ENCODE measurements at regions not wholly inside any gene's neighbourhood (a gene's known extent, or its start where the extent isn't known, plus 50 kb on each side); places are given as distances from the start of the nearest gene placed in this dataset.

- Histone ChIP-seq H3K9me3 (ENCODE audit: control insufficient read depth, low read depth, low read length) (no peaks in the 10 kb centered on the region), H3K36me3 (ENCODE audit: control insufficient read depth, insufficient read depth, low read length) (no peaks in the 10 kb centered on the region), H3K4me1 (ENCODE audit: control insufficient read depth, insufficient read depth, low read length) (no peaks in the 10 kb centered on the region), H3K27ac (ENCODE audit: low read length) (no peak overlapping the region), H3K4me3 (ENCODE audit: low read length) (no peak overlapping the region), H3K27me3 (ENCODE audit: control insufficient read depth, insufficient read depth, low read length) (no peaks in the 10 kb centered on the region)
- 100% methylated on average over 1 of the region's 1 CpG for WGBS (ENCODE audit: insufficient coverage, low lambda C conversion rate)
- DNase-seq: no peak
Observed at GRCh38 chr3:22284559-22284958, 533.5 kb upstream of the ZNF385D start.

GRCh38 chr3:22288756-22289155 is 537.7 kb upstream of the ZNF385D start:
- no peaks in the 10 kb centered on the region for H3K27me3 ChIP-seq (ENCODE audit: control insufficient read depth, insufficient read depth, low read length)
- no peaks in the 10 kb centered on the region for H3K36me3 ChIP-seq (ENCODE audit: control insufficient read depth, insufficient read depth, low read length)
- H3K27ac ChIP-seq (ENCODE audit: low read length): no peak overlapping the region
- H3K4me3 ChIP-seq (ENCODE audit: low read length): no peak overlapping the region
- H3K9me3 ChIP-seq (ENCODE audit: control insufficient read depth, low read depth, low read length): no peaks in the 10 kb centered on the region
- no peak for DNase-seq
- WGBS (ENCODE audit: insufficient coverage, low lambda C conversion rate): no CpG with 5 or more reads among the region's 1 CpG
- H3K4me1 ChIP-seq (ENCODE audit: control insufficient read depth, insufficient read depth, low read length): no peaks in the 10 kb centered on the region

DNA sequence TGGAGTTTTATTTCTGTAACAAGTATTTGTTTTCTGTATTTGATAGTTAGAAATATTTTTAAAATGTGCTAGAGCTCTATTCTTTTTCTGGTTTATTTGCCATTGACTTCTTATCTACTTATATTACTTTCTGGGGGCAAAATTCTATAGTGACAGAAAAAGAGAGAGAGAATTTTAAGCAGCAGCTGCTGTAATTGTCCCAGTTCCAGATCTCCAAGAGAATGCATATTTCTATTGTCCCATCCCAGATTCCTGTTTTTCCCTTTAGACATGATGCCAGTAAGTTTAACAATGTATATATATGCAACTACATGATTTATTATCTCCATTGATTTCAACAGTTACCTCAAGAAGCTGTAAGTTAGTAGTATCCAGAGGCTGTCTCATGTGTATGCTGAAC is 541.7 kb upstream of the ZNF385D start:
- no peak overlapping the region for H3K4me3 ChIP-seq (ENCODE audit: low read length)
- no peak for DNase-seq
- no peaks in the 10 kb centered on the region for H3K36me3 ChIP-seq (ENCODE audit: control insufficient read depth, insufficient read depth, low read length)
- no peaks in the 10 kb centered on the region for H3K27me3 ChIP-seq (ENCODE audit: control insufficient read depth, insufficient read depth, low read length)
- H3K4me1 ChIP-seq (ENCODE audit: control insufficient read depth, insufficient read depth, low read length): no peaks in the 10 kb centered on the region
- no peaks in the 10 kb centered on the region for H3K9me3 ChIP-seq (ENCODE audit: control insufficient read depth, low read depth, low read length)
- H3K27ac ChIP-seq (ENCODE audit: low read length): no peak overlapping the region

DNA sequence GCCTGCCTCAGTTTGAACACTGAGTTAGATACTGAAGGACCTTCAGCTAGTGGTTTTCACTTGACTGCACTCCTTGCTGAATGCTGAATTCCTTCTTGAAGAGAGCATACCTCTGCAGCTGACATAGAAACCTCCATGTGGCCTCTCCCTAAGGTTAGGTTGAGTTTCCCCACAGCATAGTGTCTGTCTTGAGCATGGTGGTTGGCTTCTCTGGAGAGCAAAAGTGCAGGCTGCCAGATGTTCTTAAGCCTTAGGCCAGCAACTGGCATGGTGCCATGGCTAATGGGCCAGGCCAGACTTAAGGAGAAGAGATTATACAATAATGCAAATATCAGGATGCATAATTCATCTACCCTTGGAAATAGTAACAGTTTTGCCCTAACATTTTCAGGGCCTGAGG is 545.6 kb upstream of the ZNF385D start:
- no peak for DNase-seq
- Histone ChIP-seq H3K4me1 (ENCODE audit: control insufficient read depth, insufficient read depth, low read length) (no peaks in the 10 kb centered on the region), H3K36me3 (ENCODE audit: control insufficient read depth, insufficient read depth, low read length) (no peaks in the 10 kb centered on the region), H3K27ac (ENCODE audit: low read length) (no peak overlapping the region), H3K27me3 (ENCODE audit: control insufficient read depth, insufficient read depth, low read length) (no peaks in the 10 kb centered on the region), H3K4me3 (ENCODE audit: low read length) (no peak overlapping the region), H3K9me3 (ENCODE audit: control insufficient read depth, low read depth, low read length) (no peaks in the 10 kb centered on the region)

DNA sequence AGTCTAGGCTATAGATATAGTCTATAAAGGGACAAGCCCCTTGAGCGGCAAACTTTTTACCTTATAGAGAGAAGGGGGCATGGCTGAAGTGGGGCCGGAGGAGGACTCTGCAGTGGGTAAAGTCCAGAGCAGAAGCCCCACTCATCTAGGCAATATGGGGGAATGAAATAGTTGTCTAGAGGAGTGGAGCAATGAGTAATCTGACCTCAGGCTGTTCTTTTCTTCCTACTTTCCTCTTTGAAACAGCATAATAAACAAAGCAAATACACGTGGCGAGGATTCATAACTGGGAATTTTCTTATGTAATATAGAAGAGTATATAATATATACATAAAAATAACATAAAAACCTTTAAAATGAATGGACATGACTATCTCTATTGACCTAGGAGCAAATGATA is 546.4 kb upstream of the ZNF385D start:
- Histone ChIP-seq H3K36me3 (ENCODE audit: control insufficient read depth, insufficient read depth, low read length) (no peaks in the 10 kb centered on the region), H3K9me3 (ENCODE audit: control insufficient read depth, low read depth, low read length) (no peaks in the 10 kb centered on the region), H3K4me3 (ENCODE audit: low read length) (no peak overlapping the region), H3K27ac (ENCODE audit: low read length) (no peak overlapping the region), H3K27me3 (ENCODE audit: control insufficient read depth, insufficient read depth, low read length) (no peaks in the 10 kb centered on the region), H3K4me1 (ENCODE audit: control insufficient read depth, insufficient read depth, low read length) (no peaks in the 10 kb centered on the region)
- no peak for DNase-seq
- WGBS (ENCODE audit: insufficient coverage, low lambda C conversion rate): 100% methylated on average over 1 of the region's 4 CpGs

GRCh38 chr3:22306454-22306853 is 555.4 kb upstream of the ZNF385D start:
- H3K27me3 ChIP-seq (ENCODE audit: control insufficient read depth, insufficient read depth, low read length): no peaks in the 10 kb centered on the region
- H3K4me3 ChIP-seq (ENCODE audit: low read length): no peak overlapping the region
- no peaks in the 10 kb centered on the region for H3K36me3 ChIP-seq (ENCODE audit: control insufficient read depth, insufficient read depth, low read length)
- no peaks in the 10 kb centered on the region for H3K4me1 ChIP-seq (ENCODE audit: control insufficient read depth, insufficient read depth, low read length)
- H3K27ac ChIP-seq (ENCODE audit: low read length): no peak overlapping the region
- DNase-seq: no peak
- 36% methylated on average over 2 of the region's 3 CpGs for WGBS (ENCODE audit: insufficient coverage, low lambda C conversion rate)
- H3K9me3 ChIP-seq (ENCODE audit: control insufficient read depth, low read depth, low read length): no peaks in the 10 kb centered on the region

DNA sequence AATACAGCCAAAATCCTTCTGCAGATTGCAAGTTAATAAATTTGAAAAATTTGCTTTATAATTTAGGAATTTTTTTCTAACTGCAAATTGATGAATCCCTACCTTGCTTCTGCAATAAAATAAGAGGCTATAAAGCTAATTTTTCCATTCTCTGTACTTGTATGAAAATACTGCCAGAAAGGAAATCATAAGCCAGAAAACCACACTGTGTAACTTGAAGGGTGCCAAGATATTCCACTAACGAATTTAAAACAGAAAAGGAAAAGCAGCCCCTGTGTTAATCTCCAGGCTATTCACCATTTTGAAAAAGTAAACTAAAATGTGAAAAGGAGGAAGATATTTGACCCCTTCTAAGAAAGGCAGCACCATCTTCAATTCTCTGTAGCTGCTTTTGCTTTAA is 557.9 kb upstream of the ZNF385D start:
- DNase-seq: no peak
- H3K4me1 ChIP-seq (ENCODE audit: control insufficient read depth, insufficient read depth, low read length): no peaks in the 10 kb centered on the region
- no CpG with 5 or more reads among the region's 1 CpG for WGBS (ENCODE audit: insufficient coverage, low lambda C conversion rate)
- H3K9me3 ChIP-seq (ENCODE audit: control insufficient read depth, low read depth, low read length): no peaks in the 10 kb centered on the region
- H3K27ac ChIP-seq (ENCODE audit: low read length): no peak overlapping the region
- H3K27me3 ChIP-seq (ENCODE audit: control insufficient read depth, insufficient read depth, low read length): no peaks in the 10 kb centered on the region
- no peak overlapping the region for H3K4me3 ChIP-seq (ENCODE audit: low read length)
- no peaks in the 10 kb centered on the region for H3K36me3 ChIP-seq (ENCODE audit: control insufficient read depth, insufficient read depth, low read length)

DNA sequence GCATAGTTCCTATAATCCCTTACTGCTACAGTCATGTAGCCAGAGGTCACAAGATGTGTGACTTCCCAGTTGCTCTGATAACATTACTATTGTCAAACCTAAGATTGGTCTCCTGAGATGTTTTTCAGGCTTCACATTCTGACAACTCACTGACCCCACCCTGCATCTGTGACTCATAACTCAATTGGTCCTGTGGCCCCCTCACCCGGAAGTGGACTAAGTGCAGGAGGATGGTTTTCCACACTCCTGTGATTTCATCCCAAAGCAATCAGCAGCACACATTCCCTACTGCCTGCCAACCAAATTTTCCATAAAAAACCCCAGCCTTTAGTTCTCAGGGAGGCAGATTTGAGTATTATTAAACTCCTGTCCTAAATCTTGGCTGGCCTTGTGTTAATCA is 564.9 kb upstream of the ZNF385D start:
- H3K4me3 ChIP-seq (ENCODE audit: low read length): no peak overlapping the region
- no peaks in the 10 kb centered on the region for H3K27me3 ChIP-seq (ENCODE audit: control insufficient read depth, insufficient read depth, low read length)
- no CpG with 5 or more reads among the region's 1 CpG for WGBS (ENCODE audit: insufficient coverage, low lambda C conversion rate)
- no peaks in the 10 kb centered on the region for H3K36me3 ChIP-seq (ENCODE audit: control insufficient read depth, insufficient read depth, low read length)
- no peaks in the 10 kb centered on the region for H3K9me3 ChIP-seq (ENCODE audit: control insufficient read depth, low read depth, low read length)
- H3K27ac ChIP-seq (ENCODE audit: low read length): no peak overlapping the region
- no peak for DNase-seq
- no peaks in the 10 kb centered on the region for H3K4me1 ChIP-seq (ENCODE audit: control insufficient read depth, insufficient read depth, low read length)

- no peaks in the 10 kb centered on the region for H3K4me1 ChIP-seq (ENCODE audit: control insufficient read depth, insufficient read depth, low read length)
- DNase-seq: no peak
- WGBS (ENCODE audit: insufficient coverage, low lambda C conversion rate): 73% methylated on average over 5 of the region's 5 CpGs
Observed at GRCh38 chr3:22318325-22318724, 567.3 kb upstream of the ZNF385D start.

GRCh38 chr3:22319446-22319845 is 568.4 kb upstream of the ZNF385D start:
- no peak overlapping the region for H3K27ac ChIP-seq (ENCODE audit: low read length)
- no peak overlapping the region for H3K4me3 ChIP-seq (ENCODE audit: low read length)
- no peaks in the 10 kb centered on the region for H3K9me3 ChIP-seq (ENCODE audit: control insufficient read depth, low read depth, low read length)
- H3K27me3 ChIP-seq (ENCODE audit: control insufficient read depth, insufficient read depth, low read length): no peaks in the 10 kb centered on the region
- WGBS (ENCODE audit: insufficient coverage, low lambda C conversion rate): 100% methylated on average over 1 of the region's 1 CpG
- no peaks in the 10 kb centered on the region for H3K4me1 ChIP-seq (ENCODE audit: control insufficient read depth, insufficient read depth, low read length)
- DNase-seq: no peak
- no peaks in the 10 kb centered on the region for H3K36me3 ChIP-seq (ENCODE audit: control insufficient read depth, insufficient read depth, low read length)

More at GRCh38 chr3:22318325-22318724, 567.3 kb upstream of the ZNF385D start:
- no peaks in the 10 kb centered on the region for H3K36me3 ChIP-seq (ENCODE audit: control insufficient read depth, insufficient read depth, low read length)
- no peak overlapping the region for H3K4me3 ChIP-seq (ENCODE audit: low read length)
- H3K27ac ChIP-seq (ENCODE audit: low read length): no peak overlapping the region
- H3K27me3 ChIP-seq (ENCODE audit: control insufficient read depth, insufficient read depth, low read length): no peaks in the 10 kb centered on the region
- H3K9me3 ChIP-seq (ENCODE audit: control insufficient read depth, low read depth, low read length): no peaks in the 10 kb centered on the region

DNA sequence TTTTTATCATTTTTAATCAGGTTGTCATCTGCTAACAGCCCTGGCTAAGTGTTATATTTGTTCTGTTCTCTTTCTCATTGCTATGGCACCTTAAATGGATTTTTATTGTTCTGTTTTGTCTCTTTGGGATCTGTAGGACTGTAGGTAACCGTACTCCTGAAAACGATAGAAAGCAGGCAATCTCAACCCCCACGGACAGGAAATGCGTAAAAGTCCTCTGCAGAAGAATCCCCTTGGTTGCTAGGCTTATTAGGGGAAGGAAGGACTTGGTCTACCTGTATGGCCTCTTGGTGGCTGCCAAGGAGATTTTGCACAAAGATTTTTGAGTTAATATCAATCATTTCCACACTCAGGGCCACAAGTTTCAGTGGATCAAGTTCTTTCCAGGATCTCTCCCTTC is 571.9 kb upstream of the ZNF385D start:
- DNase-seq: no peak
- Histone ChIP-seq H3K27ac (ENCODE audit: low read length) (no peak overlapping the region), H3K4me1 (ENCODE audit: control insufficient read depth, insufficient read depth, low read length) (no peaks in the 10 kb centered on the region), H3K27me3 (ENCODE audit: control insufficient read depth, insufficient read depth, low read length) (no peaks in the 10 kb centered on the region), H3K4me3 (ENCODE audit: low read length) (no peak overlapping the region), H3K36me3 (ENCODE audit: control insufficient read depth, insufficient read depth, low read length) (no peaks in the 10 kb centered on the region), H3K9me3 (ENCODE audit: control insufficient read depth, low read depth, low read length) (no peaks in the 10 kb centered on the region)
- no CpG with 5 or more reads among the region's 4 CpGs for WGBS (ENCODE audit: insufficient coverage, low lambda C conversion rate)

All from large intestine (tissue), 3 donors.